RWPE1 (cell line): ENCODE measurements at regions not wholly inside any gene's neighbourhood (a gene's known extent, or its start where the extent isn't known, plus 50 kb on each side); places are given as distances from the start of the nearest gene placed in this dataset.

ENCODE experiments used
- CTCF ChIA-PET: fragments of 350-600 bp; sonication (Branson Sonifier 250); formaldehyde crosslinking; extraction: SDS; loops from one replicate; lab custom pipeline; 2021; lab: Yijun Ruan, JAX
- POLR2A ChIA-PET: fragments of 400-600 bp; formaldehyde crosslinking; extraction: SDS; loops from one replicate; lab custom pipeline; 2020; ENCODE audit warnings: antibody characterized with exemption; ENCODE audit not compliant: low non-redundant PET; lab: Yijun Ruan, JAX
- DNase-seq: peaks from one replicate; pipeline ENCODE4 v3.0.0; 2012; ENCODE audit warnings: low spot score
- H3K27ac ChIP-seq: fragments of 450-650 bp; 2 replicates; pipeline ENCODE4 v1.5.1; 2017
- CTCF ChIP-seq: fragments of 450-650 bp; conservative IDR thresholded peaks from 2 replicates; pipeline ENCODE4 v1.5.1; 2017; ENCODE audit warnings: low read depth, mild to moderate bottlenecking

DNA sequence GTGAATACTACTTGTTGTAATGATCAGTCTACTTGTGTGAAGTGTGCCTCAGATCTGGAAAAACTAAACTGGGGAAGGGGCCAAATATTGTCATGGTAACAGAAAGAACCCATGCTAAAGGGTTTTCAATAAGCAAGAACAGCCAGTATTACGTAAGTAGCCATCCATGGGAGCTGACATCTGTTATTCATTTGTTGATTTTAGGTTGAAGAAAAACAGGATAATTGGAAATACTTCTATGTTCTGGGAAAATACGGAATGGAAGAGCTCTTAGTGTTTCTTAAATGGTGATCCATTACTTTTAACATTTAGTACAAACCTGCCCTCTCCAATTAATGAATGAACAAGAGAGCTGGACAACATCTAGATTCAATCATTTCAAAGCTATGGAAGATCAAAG, 485.8 kb downstream of the NTRK2 start:
- CTCF ChIA-PET = no interaction called here
- TF ChIP-seq CTCF = no peak
- DNase-seq = no peak
- no peak overlapping the region for H3K27ac ChIP-seq
- POLR2A ChIA-PET = no interaction called here

DNA sequence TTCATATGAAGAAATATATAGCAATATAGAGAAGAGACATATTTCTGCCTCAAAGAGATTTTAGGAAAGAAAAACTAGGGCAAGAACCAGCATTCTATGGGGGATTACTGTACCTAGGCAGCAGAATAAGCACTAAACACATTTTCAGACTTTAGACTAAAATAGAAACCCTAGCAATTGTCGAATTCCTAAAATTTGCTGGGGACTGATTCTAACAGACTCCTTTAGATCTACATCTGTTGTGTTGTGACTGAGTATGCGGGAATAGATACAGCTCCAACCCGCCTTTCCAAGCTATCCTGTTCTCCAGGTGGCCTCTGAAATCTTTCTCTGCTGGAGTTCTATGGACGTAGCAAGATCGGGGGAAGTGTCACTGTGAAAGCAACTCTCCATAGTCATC, 482.2 kb downstream of the NTRK2 start:
- CTCF ChIA-PET = no interaction called here

GRCh38 chr9:85151162-85151561, 481.6 kb downstream of the NTRK2 start:
- no peak for TF ChIP-seq CTCF
- H3K27ac ChIP-seq = no peak overlapping the region
- ChIA-PET CTCF (no interaction called here), POLR2A (no interaction called here)
- DNase-seq = no peak

More for the DNA sequence above, 482.2 kb downstream of the NTRK2 start:
- no peak overlapping the region for H3K27ac ChIP-seq
- no peak for DNase-seq
- TF ChIP-seq CTCF = no peak
- POLR2A ChIA-PET = no interaction called here

- no peak for TF ChIP-seq CTCF
- POLR2A ChIA-PET = no interaction called here
- no peak for DNase-seq
- CTCF ChIA-PET = interaction anchor here (0.8 kb wide), 1 partner anchor 19 kb away, joined by 3 read pairs; no protein-coding TSS in a partner anchor
- no peak overlapping the region for H3K27ac ChIP-seq
These were observed 477.6 kb downstream of the NTRK2 start for GRCh38 chr9:85147046-85147640.

DNA sequence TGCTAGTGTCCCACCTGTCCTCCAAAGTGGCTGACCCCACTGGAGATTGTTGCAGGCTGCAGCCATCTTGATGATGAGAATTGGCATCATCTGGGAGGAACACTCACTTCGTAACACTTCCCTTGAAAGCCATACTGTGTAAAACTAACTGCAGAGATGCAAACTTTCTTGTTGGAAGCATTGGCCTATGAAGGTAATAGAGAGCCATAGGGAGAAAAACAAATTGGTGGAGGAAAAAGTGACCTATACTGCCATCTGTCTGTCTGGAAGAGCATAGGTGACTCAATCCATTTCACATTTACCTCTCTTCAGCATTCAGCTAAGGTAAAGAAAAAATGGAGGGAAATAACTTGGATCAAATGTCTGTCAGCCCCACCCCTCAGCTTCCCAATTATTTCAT, 473.4 kb downstream of the NTRK2 start:
- peak; percentile 34 for DNase-seq
- ChIA-PET CTCF (interaction anchor here (0.6 to 2.3 kb wide), 7 partner anchors 82 to 738 kb away, joined by 3 to 10 read pairs (median 3); no protein-coding TSS in a partner anchor), POLR2A (interaction anchor here (0.6 kb wide), 1 partner anchor 94 kb away, joined by 3 read pairs; no protein-coding TSS in a partner anchor)
- peak overlapping the region; percentile 62 for H3K27ac ChIP-seq
- peak; percentile 39 for TF ChIP-seq CTCF

DNA sequence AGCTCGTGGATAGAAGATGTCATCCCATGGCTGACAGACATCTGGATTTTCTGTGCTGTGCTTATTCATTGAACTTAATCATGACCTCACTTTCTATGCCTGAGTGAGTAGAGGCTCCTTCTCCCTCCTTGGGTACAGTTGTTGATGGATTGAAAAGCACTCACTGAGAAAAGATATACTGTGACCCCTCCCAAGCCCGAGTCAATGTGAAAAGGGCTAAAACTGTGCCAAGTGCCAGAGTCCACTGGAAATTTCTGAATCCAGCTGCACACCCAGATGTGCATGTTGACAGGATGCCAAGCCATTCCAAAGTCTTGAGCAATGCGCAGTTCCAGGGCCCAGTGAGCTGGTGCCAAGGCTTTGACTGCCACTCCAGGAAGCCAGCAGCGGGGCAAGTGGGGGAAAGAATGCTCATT, 473.0 kb downstream of the NTRK2 start:
- CTCF ChIA-PET = interaction anchor here (0.5 to 2.3 kb wide), 4 partner anchors 226 to 696 kb away, joined by 3 to 10 read pairs (median 6); no protein-coding TSS in a partner anchor
- POLR2A ChIA-PET = no interaction called here
- no peak for DNase-seq
- peak overlapping the region; percentile 62 for H3K27ac ChIP-seq
- no peak for TF ChIP-seq CTCF
